WI38 (cell line): ENCODE measurements at regions not wholly inside any gene's neighbourhood (a gene's known extent, or its start where the extent isn't known, plus 50 kb on each side); places are given as distances from the start of the nearest gene placed in this dataset.

Experiments
- H3K4me3 ChIP-seq: 2 replicates; pipeline ENCODE4 v1.5.1; 2011; ENCODE audit warnings: low read depth, mild to moderate bottlenecking, control low read depth, low read length
- TF ChIP-seq, protein P1 (sequence below): IDR thresholded peaks from 2 replicates; pipeline ENCODE4 v1.5.1; 2012; ENCODE audit warnings: low read depth, mild to moderate bottlenecking, control low read depth, low read length

DNA sequence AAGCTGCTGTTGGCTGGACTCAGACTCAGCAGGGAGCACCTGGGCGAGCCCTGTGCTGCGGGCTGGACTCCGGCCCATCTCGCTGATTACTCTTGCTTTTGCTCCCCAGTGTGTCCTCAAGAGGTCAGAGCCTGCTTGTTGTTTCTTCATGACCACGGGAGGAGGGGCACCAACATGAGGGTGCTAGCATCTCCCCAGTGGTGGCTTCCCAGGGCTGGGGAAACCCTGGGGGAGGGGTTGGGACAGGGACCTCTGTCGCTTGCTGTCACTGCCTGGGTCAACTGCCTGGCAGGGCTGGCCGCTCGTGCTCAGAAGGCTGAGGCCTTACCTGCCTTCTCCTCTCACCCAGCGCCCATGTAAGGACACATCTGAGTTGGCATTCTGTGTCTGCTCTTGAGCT is 152.3 kb upstream of the SHH start:
- TF ChIP-seq, protein P1, sequence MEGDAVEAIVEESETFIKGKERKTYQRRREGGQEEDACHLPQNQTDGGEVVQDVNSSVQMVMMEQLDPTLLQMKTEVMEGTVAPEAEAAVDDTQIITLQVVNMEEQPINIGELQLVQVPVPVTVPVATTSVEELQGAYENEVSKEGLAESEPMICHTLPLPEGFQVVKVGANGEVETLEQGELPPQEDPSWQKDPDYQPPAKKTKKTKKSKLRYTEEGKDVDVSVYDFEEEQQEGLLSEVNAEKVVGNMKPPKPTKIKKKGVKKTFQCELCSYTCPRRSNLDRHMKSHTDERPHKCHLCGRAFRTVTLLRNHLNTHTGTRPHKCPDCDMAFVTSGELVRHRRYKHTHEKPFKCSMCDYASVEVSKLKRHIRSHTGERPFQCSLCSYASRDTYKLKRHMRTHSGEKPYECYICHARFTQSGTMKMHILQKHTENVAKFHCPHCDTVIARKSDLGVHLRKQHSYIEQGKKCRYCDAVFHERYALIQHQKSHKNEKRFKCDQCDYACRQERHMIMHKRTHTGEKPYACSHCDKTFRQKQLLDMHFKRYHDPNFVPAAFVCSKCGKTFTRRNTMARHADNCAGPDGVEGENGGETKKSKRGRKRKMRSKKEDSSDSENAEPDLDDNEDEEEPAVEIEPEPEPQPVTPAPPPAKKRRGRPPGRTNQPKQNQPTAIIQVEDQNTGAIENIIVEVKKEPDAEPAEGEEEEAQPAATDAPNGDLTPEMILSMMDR = no peak
- no peak overlapping the region for H3K4me3 ChIP-seq

DNA sequence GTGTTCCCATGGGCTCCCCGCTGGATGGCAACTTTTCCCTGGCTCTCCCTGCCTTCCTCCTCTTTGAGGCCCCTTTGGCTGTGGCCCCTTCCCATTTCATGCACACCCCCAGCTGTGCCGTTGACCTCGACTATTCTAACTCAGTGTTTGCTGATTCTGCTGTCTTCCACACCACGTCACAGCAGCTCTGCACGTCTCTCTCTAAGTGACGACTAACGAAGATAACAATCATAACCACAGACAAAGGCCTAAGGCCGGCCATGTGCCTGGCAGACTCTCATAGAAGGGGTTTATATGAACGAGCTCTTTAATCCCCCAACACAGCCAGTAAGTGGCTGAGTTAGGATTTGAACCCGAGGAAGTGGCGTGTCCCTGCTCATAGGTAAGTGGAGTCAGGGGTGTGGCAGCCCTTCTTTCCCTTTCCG is 151.5 kb upstream of the SHH start:
- H3K4me3 ChIP-seq = no peak overlapping the region
- TF ChIP-seq, protein P1 = no peak

DNA sequence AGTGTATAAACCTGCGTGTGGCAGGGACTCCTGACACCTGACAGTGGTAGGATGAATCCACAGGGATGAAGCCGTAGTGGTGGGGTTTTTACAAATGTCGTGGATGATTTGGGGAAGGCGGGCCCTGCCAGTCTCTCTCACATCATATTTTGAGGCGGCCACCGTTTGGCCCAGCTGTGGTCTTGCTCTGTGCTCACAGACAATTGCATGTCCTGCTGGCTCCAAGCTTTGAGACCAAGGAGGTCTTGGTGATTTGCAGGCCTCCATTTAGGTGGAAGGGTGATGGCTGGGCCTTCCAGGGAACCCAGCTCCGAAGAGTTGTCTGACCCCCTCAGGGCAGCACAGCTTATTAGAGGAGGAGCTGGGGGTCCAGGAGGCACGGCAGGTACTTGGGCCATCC is 151.1 kb upstream of the SHH start:
- TF ChIP-seq, protein P1 = no peak
- no peak overlapping the region for H3K4me3 ChIP-seq

DNA sequence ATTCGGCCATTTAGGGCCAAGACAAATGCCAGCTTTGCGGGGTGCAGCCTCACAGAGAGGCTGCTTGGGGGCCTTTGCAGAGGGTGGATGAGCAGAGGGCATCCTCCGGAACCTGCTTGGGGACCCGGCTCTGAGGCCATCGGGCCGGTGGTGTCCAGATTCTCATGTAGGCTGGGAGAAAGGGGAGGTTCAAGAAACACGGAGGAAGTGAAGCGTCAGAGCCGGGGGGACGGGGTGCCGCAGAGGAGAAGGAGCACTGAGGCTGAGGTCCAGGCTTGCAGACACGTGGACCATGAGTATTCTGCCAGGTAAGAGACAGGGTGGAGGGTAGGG is 150.7 kb upstream of the SHH start:
- H3K4me3 ChIP-seq = no peak overlapping the region
- TF ChIP-seq, protein P1 = no peak

DNA sequence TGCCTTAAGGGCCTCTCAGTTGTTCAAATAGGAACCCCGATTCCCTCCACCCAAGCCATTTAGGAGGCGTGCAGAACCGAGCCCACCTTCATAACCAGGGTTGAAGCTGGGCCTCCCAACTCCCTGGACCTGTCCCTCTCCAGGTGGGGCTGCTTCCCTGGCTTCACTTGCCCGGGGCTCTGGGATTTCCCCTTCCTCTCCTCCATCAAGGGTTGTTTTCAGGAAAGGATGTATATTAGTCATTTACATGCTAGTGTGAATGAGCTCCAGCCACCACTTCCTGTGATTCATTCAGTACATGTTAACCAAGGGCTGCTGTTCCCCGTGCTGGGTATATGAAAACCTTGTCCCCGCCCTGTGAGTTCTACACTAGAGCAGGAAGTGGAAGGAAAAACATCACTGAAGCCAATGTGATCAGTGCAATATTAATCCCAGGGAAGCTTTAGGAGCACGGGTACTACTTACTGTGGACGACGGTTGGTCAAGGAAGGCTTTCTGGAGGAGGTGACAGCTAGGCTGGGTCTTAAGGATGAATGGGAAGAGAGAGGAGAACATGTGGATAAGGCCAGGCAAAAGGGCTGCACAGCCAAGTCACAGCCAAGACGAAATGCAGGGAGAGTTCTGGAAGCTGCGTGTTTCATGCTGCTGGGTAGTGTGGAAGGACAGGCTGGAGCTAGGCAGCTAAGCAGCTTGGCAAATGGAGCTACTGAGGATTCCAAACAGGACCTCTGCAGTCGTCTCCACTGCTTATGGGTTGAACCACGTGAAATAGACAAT is 150.1 kb upstream of the SHH start:
- TF ChIP-seq, protein P1 = no peak
- no peak overlapping the region for H3K4me3 ChIP-seq

DNA sequence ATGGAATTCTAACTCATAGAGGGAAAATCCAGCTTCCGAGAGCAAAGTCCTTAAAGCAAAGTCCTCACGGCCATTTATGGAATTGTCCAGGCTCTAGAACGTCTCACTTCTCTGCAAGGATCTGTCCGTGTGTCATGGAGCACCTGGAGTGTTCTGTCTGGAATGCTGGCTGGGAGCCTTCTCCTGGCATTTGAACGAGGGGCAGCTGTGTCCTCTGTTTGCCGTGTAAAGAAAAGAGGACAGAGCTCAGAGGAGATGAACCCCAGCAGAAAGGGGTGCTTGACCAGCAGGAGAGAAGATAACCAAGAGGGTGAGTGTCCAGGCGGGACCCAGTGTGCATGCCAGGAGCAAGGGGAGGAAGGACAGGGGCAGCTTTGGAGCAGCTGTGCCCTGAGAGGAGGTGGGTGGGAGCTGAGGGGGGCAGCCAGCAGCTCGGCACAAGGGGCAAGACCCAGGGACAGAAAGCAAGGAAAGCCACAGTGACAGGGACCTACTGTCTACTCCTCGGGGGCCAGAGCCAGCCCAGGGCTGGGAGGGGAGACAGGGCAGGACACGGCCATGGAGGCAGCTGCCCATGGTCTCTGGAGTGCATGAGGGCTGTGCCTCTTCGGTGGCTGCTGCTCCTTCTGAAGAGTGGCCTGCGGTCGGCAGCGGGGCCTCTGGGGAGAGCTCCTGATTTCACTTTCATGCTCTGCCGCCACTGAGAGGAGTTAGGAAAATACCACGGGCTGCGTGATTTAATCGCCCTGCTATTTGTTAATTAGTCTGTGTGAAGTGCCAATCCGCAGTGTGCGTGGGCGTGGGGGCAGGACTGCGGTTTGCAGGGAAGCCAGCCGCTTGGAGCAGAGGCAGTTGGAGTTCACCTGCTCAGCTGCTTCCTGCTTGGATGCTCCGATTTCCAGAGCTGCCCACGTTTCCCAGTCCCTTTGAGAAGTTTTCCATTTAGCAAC is 149.3 kb upstream of the SHH start:
- TF ChIP-seq, protein P1 = no peak
- H3K4me3 ChIP-seq = no peak overlapping the region

DNA sequence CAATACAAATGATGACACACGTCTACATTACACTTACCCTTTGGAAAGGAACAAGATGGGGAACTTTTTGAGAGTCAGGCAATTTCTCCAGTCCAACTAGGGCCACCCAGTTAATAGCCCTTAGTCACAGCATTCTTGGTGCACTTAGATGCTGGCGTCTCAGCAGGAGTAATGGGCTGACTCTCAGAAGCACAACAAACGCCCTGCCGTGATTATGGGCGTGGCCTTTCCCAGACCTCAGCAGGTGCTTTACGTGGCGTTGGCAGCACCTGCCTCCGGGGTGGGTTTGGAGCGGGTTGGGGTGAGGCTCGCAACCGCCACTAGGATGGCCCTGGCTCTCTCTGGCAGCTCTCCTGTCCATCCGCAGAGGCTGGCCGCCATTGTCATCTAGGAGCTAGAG is 147.6 kb upstream of the SHH start:
- TF ChIP-seq, protein P1 = no peak
- no peak overlapping the region for H3K4me3 ChIP-seq
